Psoas muscle (tissue), 7 donors: ENCODE measurements at regions not wholly inside any gene's neighbourhood (a gene's known extent, or its start where the extent isn't known, plus 50 kb on each side); places are given as distances from the start of the nearest gene placed in this dataset.

ENCODE experiments used
- ATAC-seq, 4 donors: fragments of 200-7000 bp; cut with Tn5 transposase; one replicate each; pipeline ENCODE4 v1.9.1; 2020; ENCODE audit warnings: moderate library complexity in 3 of 4, mild to moderate bottlenecking in 2 of 4
- DNase-seq, 2 donors: peaks; one replicate each; pipeline ENCODE4 v3.0.0-alpha.2; 2020
- H3K27ac ChIP-seq: fragments of 200-600 bp; one replicate; pipeline ENCODE4 v1.8.0; 2022
- H3K27me3 ChIP-seq, 3 donors: fragments of 200-600 bp in 1 of 3; one replicate each; pipeline versions ENCODE4 v1.6.1 to v1.8.0; 2013 to 2022; ENCODE audit warnings: low read length in 2 of 3, mild to moderate bottlenecking in 2 of 3, moderate library complexity in 1 of 3; ENCODE audit not compliant: insufficient read depth in 3 of 3
- H3K36me3 ChIP-seq, 2 donors: fragments of 200-600 bp in 1 of 2; one replicate each; pipeline versions ENCODE4 v1.6.1 to v1.8.0; 2013 to 2022; ENCODE audit warnings: low read depth in 1 of 2, mild to moderate bottlenecking in 1 of 2, moderate library complexity in 1 of 2; ENCODE audit not compliant: insufficient read depth in 1 of 2
- H3K4me1 ChIP-seq: fragments of 200-600 bp; one replicate; pipeline ENCODE4 v1.8.0; 2022
- H3K4me3 ChIP-seq: fragments of 200-600 bp; one replicate; pipeline ENCODE4 v1.8.0; 2022; ENCODE audit warnings: mild to moderate bottlenecking
- H3K9me3 ChIP-seq: fragments of 200-600 bp; one replicate; pipeline ENCODE4 v1.8.0; 2022
- CTCF ChIP-seq: fragments of 200-600 bp; IDR thresholded peaks from one replicate; pipeline ENCODE4 v1.8.0; 2022; ENCODE audit warnings: antibody characterized with exemption
- WGBS, 3 donors: extraction: QIAGEN DNeasy Blood & Tissue Kit; methylation state at CpG; one replicate each; pipeline versions ENCODE4 v1.1.6 to v1.1.7; 2013; 5-methylcytosine and 5-hydroxymethylcytosine counted together
- intact Hi-C, 2 donors: fragments of 100-400 bp; cut with DNase I; formaldehyde crosslinking; loops; one replicate each; pipeline versions ENCODE4 v1.11.0 to v1.14.2; 2022
- donor health status: healthy with polysubstance abuse.
- donor health status: DM: no; HTN: no; CAD: no; lungs with moderate emphysema.
- donor health status: Bipolar disorder and iron deficiency.
- donor health status: healthy.
- donor health status: DM: yes; HTN: yes; CAD: no.
- donor health status: DM: no; HTN: no; CAD: no.
- donor health status: DM: yes; HTN: yes; CAD: no.

GRCh38 chr2:64730551-64731262, 77.0 kb upstream of the SERTAD2 start:
- no peaks in the 10 kb centered on the region for H3K27me3 ChIP-seq
- peak; percentile 30 to 51 for DNase-seq
- no peak for TF ChIP-seq CTCF
- peak overlapping the region; percentile 60 for H3K27ac ChIP-seq
- WGBS, 3 donors, result 9 to 15% (median 13%) methylated on average over 9 of the region's 9 CpGs
- no peaks in the 10 kb centered on the region for H3K36me3 ChIP-seq
- peak overlapping the region; percentile 57 for H3K4me3 ChIP-seq
- peak; percentile 68 to 86 (median 73) for ATAC-seq
- peaks cover 15% of the 10 kb centered on the region for H3K4me1 ChIP-seq
- H3K9me3 ChIP-seq, result no peaks in the 10 kb centered on the region
- intact Hi-C loops, result loop anchor here in 1 of 2 donors (5.0 kb wide), 1 partner anchor 53 kb away; no protein-coding TSS in a partner anchor

GRCh38 chr2:64731263-64731643, 77.5 kb upstream of the SERTAD2 start:
- TF ChIP-seq CTCF, result no peak
- intact Hi-C loops, result loop anchor here in 1 of 2 donors (5.0 kb wide), 1 partner anchor 54 kb away; no protein-coding TSS in a partner anchor
- peaks cover 15% of the 10 kb centered on the region for H3K4me1 ChIP-seq
- peak overlapping the region; percentile 57 for H3K4me3 ChIP-seq
- 11 to 25% (median 11%) methylated on average over 3 of the region's 3 CpGs for WGBS, 3 donors
- H3K27ac ChIP-seq, result peak overlapping the region; percentile 60
- ATAC-seq (no peak), DNase-seq (no peak)
- no peaks in the 10 kb centered on the region for H3K9me3 ChIP-seq
- no peaks in the 10 kb centered on the region for H3K36me3 ChIP-seq
- H3K27me3 ChIP-seq, result no peaks in the 10 kb centered on the region

GRCh38 chr2:64731746-64732145, 78.0 kb upstream of the SERTAD2 start:
- 65 to 71% (median 68%) methylated on average over 5 of the region's 5 CpGs for WGBS, 3 donors
- H3K9me3 ChIP-seq, result no peaks in the 10 kb centered on the region
- intact Hi-C loops, result loop anchor here in 1 of 2 donors (5.0 kb wide), 1 partner anchor 54 kb away; no protein-coding TSS in a partner anchor
- no peak for DNase-seq
- no peak for ATAC-seq
- H3K36me3 ChIP-seq, result no peaks in the 10 kb centered on the region
- no peaks in the 10 kb centered on the region for H3K27me3 ChIP-seq
- H3K4me3 ChIP-seq, result peak overlapping the region; percentile 57
- peaks cover 15% of the 10 kb centered on the region for H3K4me1 ChIP-seq
- TF ChIP-seq CTCF, result no peak
- peak overlapping the region; percentile 60 for H3K27ac ChIP-seq

GRCh38 chr2:64732146-64732545, 78.4 kb upstream of the SERTAD2 start:
- intact Hi-C loops, result loop anchor here in 1 of 2 donors (5.0 kb wide), 1 partner anchor 55 kb away; no protein-coding TSS in a partner anchor
- H3K27ac ChIP-seq, result no peak overlapping the region
- H3K27me3 ChIP-seq, result no peaks in the 10 kb centered on the region

More at GRCh38 chr2:64732146-64732545, 78.4 kb upstream of the SERTAD2 start:
- no peaks in the 10 kb centered on the region for H3K9me3 ChIP-seq
- DNase-seq, result no peak
- TF ChIP-seq CTCF, result no peak
- ATAC-seq, result no peak
- H3K36me3 ChIP-seq, result no peaks in the 10 kb centered on the region
- 68 to 81% (median 78%) methylated on average over 4 of the region's 4 CpGs for WGBS, 3 donors
- H3K4me1 ChIP-seq, result peaks cover 15% of the 10 kb centered on the region
- no peak overlapping the region for H3K4me3 ChIP-seq
